Panc1 (cell line): ENCODE measurements at regions not wholly inside any gene's neighbourhood (a gene's known extent, or its start where the extent isn't known, plus 50 kb on each side); places are given as distances from the start of the nearest gene placed in this dataset.
"Not testable (repeated sequence)": the region's sequence is repeated elsewhere in the genome, so short reads cannot be mapped to it uniquely, and the experiment has no call there.

Experiments
- ATAC-seq: fragments of 200-7000 bp; cut with Tn5 transposase; 2 replicates; pipeline ENCODE4 v1.9.1; 2020; ENCODE audit warnings: mild to moderate bottlenecking, moderate library complexity
- BruUV-seq: library from RNA; stranded (reverse); fragments of 400-500 nt; replicated peaks from 2 replicates; lab custom pipeline; 2021; lab: Mats Ljungman, UMichigan
- CTCF ChIA-PET: fragments of 300-600 bp; sonication (Branson Sonifier 250); formaldehyde crosslinking; loops from one replicate; lab custom pipeline; 2022; ENCODE audit warnings: antibody characterized with exemption; lab: Charles Lee
- POLR2A ChIA-PET: fragments of 300-600 bp; sonication (Branson Sonifier 250); formaldehyde crosslinking; loops from one replicate; lab custom pipeline; 2022; ENCODE audit warnings: antibody characterized with exemption; lab: Charles Lee
- DNase-seq: peaks from one replicate; pipeline ENCODE4 v3.0.0-alpha.2; 2010; ENCODE audit warnings: low read depth, low spot score
- H3K27ac ChIP-seq: 2 replicates; pipeline ENCODE4 v1.5.1; 2011; ENCODE audit warnings: mild to moderate bottlenecking, low read length, inconsistent platforms
- H3K27me3 ChIP-seq: fragments of 200-500 bp; sonication (Bioruptor generic); 2 replicates; pipeline ENCODE4 v1.6.0; 2014; ENCODE audit warnings: low read length, inconsistent platforms; ENCODE audit not compliant: control insufficient read depth, insufficient read depth
- H3K36me3 ChIP-seq: fragments of 200-500 bp; sonication (Bioruptor generic); 2 replicates; pipeline ENCODE4 v1.5.1; 2014; ENCODE audit warnings: inconsistent platforms, mild to moderate bottlenecking, low read length, moderate library complexity; ENCODE audit not compliant: control insufficient read depth, insufficient read depth
- H3K4me1 ChIP-seq: 2 replicates; pipeline ENCODE4 v1.5.1; 2011; ENCODE audit warnings: inconsistent platforms, mild to moderate bottlenecking, low read length, moderate library complexity; ENCODE audit not compliant: control insufficient read depth, insufficient read depth
- H3K4me3 ChIP-seq, 2 experiments: 2 replicates each; pipeline ENCODE4 v1.5.1; 2011 to 2012; ENCODE audit warnings: low read depth in 2 of 2, low read length in 2 of 2, mild to moderate bottlenecking in 2 of 2, inconsistent platforms in 1 of 2, moderate library complexity in 1 of 2
- H3K9me3 ChIP-seq: fragments of 200-500 bp; sonication (Bioruptor generic); 2 replicates; pipeline ENCODE4 v1.5.1; 2014; ENCODE audit warnings: low read depth, mild to moderate bottlenecking, inconsistent platforms, low read length, moderate library complexity; ENCODE audit not compliant: control insufficient read depth, insufficient read depth
- CTCF ChIP-seq: fragments of 450-650 bp; IDR thresholded peaks from 2 replicates; pipeline ENCODE4 v1.5.1; 2017; ENCODE audit warnings: mild to moderate bottlenecking
- POLR2AphosphoS5 ChIP-seq: IDR thresholded peaks from 2 replicates; pipeline ENCODE4 v1.6.1; 2012; ENCODE audit warnings: mild to moderate bottlenecking, low read depth, low read length, moderate library complexity
- REST ChIP-seq, 2 experiments: IDR thresholded peaks; 2 replicates each; pipeline ENCODE4 v1.6.1; 2011 to 2012; ENCODE audit warnings: low read depth in 2 of 2, control low read depth in 1 of 2, low read length in 1 of 2, mild to moderate bottlenecking in 1 of 2, moderate library complexity in 1 of 2; ENCODE audit not compliant: insufficient read depth in 1 of 2
- SIN3A ChIP-seq: IDR thresholded peaks from 2 replicates; pipeline ENCODE4 v1.6.1; 2012; ENCODE audit warnings: low read depth, mild to moderate bottlenecking, low read length, moderate library complexity, borderline replicate concordance; ENCODE audit not compliant: insufficient read depth
- TCF7L2 ChIP-seq: IDR thresholded peaks from 2 replicates; pipeline ENCODE4 v1.6.1; 2011; ENCODE audit warnings: mild to moderate bottlenecking, low read depth, low read length, inconsistent platforms
- in situ Hi-C: cut with HindIII; loops from 2 replicates; pipeline ENCODE4 v1.10.0; 2016; ENCODE audit warnings: low sequenced_read_pairs, low pct_unique_long_range_greater_than_20kb
- intact Hi-C: fragments of 100-400 bp; cut with micrococcal nuclease; formaldehyde crosslinking; loops from one replicate; pipeline ENCODE4 v1.10.0; 2022; ENCODE audit not compliant: unreplicated experiment

- no TSS peak for BruUV-seq
- POLR2A ChIA-PET, result no interaction called here
Measured at GRCh38 chr3:4198491-4198890, 104.7 kb upstream of the SETMAR start.

GRCh38 chr3:4204776-4205175 is 98.4 kb upstream of the SETMAR start:
- BruUV-seq, H3K9me3 ChIP-seq, H3K27ac ChIP-seq, intact Hi-C loops, CTCF ChIA-PET, H3K4me3 ChIP-seq, H3K36me3 ChIP-seq, H3K27me3 ChIP-seq, DNase-seq, H3K4me1 ChIP-seq, POLR2A ChIA-PET, in situ Hi-C loops, ATAC-seq: not testable (repeated sequence)

More at GRCh38 chr3:4198491-4198890, 104.7 kb upstream of the SETMAR start:
- in situ Hi-C loops, result no loop called here
- intact Hi-C loops, result no loop called here
- no peak for DNase-seq
- TF ChIP-seq POLR2AphosphoS5, result no peak
- no peak for TF ChIP-seq REST (IDR thresholded peaks at IDR 0.05; ENCODE audit: insufficient read depth in 1 of 2, low read depth in 2 of 2, low read length in 1 of 2)
- TF ChIP-seq CTCF, result no peak
- no peak for TF ChIP-seq TCF7L2
- H3K27ac ChIP-seq, result no peak overlapping the region
- CTCF ChIA-PET, result no interaction called here
- ATAC-seq, result no peak
- no peaks in the 10 kb centered on the region for H3K36me3 ChIP-seq
- no peaks in the 10 kb centered on the region for H3K4me1 ChIP-seq
- H3K9me3 ChIP-seq, result no peaks in the 10 kb centered on the region
- no peaks in the 10 kb centered on the region for H3K27me3 ChIP-seq
- H3K4me3 ChIP-seq, result no peak overlapping the region

GRCh38 chr3:4207672-4208071 is 95.5 kb upstream of the SETMAR start:
- ChIA-PET CTCF (no interaction called here), POLR2A (no interaction called here)
- Histone ChIP-seq H3K9me3 (no peaks in the 10 kb centered on the region), H3K4me3 (no peak overlapping the region), H3K4me1 (no peaks in the 10 kb centered on the region), H3K36me3 (no peaks in the 10 kb centered on the region), H3K27ac (no peak overlapping the region), H3K27me3 (no peaks in the 10 kb centered on the region)
- intact Hi-C loops, result no loop called here
- in situ Hi-C loops, result no loop called here
- no TSS peak for BruUV-seq
- no peak for ATAC-seq
- DNase-seq, result no peak
- no peak for TF ChIP-seq POLR2AphosphoS5
- TF ChIP-seq REST (IDR thresholded peaks at IDR 0.05; ENCODE audit: insufficient read depth in 1 of 2, low read depth in 2 of 2, low read length in 1 of 2), result no peak
- no peak for TF ChIP-seq CTCF
- TF ChIP-seq TCF7L2, result no peak
- no peak for TF ChIP-seq SIN3A
